SK-N-MC (cell line): ENCODE measurements at regions not wholly inside any gene's neighbourhood (a gene's known extent, or its start where the extent isn't known, plus 50 kb on each side); places are given as distances from the start of the nearest gene placed in this dataset.

Source experiments
- EZH2 ChIP-seq: fragments of 200-600 bp; sonication (generic); IDR thresholded peaks from one replicate; pipeline ENCODE4 v1.6.1; 2017; ENCODE audit warnings: antibody characterized with exemption
- FOXP2 ChIP-seq: optimal IDR thresholded peaks from 2 replicates; pipeline ENCODE3; 2011; ENCODE audit warnings: mild to moderate bottlenecking, moderate library complexity; ENCODE audit not compliant: insufficient read depth; ENCODE audit errors: extremely low read length, control extremely low read depth
- POLR2AphosphoS5 ChIP-seq: IDR thresholded peaks from 2 replicates; pipeline ENCODE4 v1.6.1; 2012; ENCODE audit warnings: mild to moderate bottlenecking, low read depth, low read length, borderline replicate concordance

- TF ChIP-seq EZH2, result no peak
- no peak for TF ChIP-seq POLR2AphosphoS5
- no peak for TF ChIP-seq FOXP2
Observed at GRCh38 chr13:31964168-31964567, 67.4 kb upstream of the FRY start.
